ENCODE measurements at regions not wholly inside any gene's neighbourhood (a gene's known extent, or its start where the extent isn't known, plus 50 kb on each side); places are given as distances from the start of the nearest gene placed in this dataset.
"Not testable (repeated sequence)": the region's sequence is repeated elsewhere in the genome, so short reads cannot be mapped to it uniquely, and the experiment has no call there.

DNA sequence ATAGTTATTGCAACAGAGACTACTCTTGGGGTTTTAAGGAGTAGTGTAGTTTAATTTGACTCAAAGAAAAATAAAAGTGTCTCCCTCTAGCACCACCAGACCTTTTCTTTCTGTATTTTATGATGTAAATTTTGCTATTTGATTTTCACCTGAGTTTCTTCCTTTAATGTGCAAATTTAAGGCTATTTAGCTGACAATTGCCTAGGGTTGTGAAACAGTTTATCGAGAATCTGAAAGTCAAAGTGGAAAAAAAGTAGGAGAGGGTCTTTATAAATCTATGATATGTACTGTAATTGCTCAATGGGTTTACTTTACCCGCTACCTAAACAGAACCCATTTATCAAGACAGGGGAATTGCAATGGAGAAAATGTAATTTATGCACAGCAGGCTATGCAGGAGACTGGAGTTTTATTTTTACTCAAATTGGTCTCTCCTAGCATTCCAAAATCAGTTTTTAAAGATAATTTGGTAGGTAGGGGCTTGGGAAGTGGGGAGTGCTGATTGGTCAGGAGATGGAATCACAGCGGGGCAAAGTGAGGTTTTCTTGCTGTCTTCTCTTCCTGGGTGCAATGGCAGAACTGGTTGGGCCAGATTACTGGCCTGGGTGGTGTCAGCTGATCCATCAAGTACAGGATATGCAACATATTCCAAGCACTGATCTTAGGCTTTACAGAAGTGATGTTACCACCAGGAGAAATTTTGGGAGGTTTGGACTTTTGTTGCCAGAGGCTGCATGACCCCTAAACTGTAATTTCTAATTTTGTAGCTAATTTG is 228.6 kb upstream of the TACR3 start:
- H3K4me2 ChIP-seq = no peak overlapping the region
- no peak overlapping the region for H3K4me3 ChIP-seq
- no peaks in the 10 kb centered on the region for H3K4me1 ChIP-seq
- H3K27me3 ChIP-seq = no peaks in the 10 kb centered on the region
- H3K9me3 ChIP-seq = peaks cover 10% of the 10 kb centered on the region
- no peaks in the 10 kb centered on the region for H4K20me1 ChIP-seq
- TF ChIP-seq Cebpa-rat (IDR thresholded peaks at IDR 0.05) = no peak
- H3K9ac ChIP-seq = no peak overlapping the region
- H3K36me3 ChIP-seq = no peaks in the 10 kb centered on the region
- no peak overlapping the region for H3K27ac ChIP-seq

DNA sequence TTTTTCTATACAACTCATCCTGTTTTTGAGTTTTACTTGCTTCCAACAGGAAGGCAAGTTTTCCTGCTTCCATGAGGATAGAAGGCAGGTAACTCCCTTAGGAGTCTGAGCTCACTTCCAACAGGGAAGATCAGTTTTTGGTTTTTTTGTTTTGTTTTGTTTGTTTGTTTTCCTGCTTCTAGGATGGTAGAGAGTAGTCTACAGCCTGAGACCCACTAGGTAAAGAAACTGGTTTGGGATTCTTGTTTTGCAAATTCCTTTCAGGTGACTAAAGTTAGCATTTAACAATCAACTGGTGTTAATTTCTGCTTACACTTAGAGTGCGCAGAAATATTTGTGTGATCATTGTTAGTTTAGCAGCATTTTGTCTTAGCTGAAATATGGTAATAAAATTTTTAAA is 227.8 kb upstream of the TACR3 start:
- H3K27ac ChIP-seq = no peak overlapping the region
- no peaks in the 10 kb centered on the region for H3K4me1 ChIP-seq

DNA sequence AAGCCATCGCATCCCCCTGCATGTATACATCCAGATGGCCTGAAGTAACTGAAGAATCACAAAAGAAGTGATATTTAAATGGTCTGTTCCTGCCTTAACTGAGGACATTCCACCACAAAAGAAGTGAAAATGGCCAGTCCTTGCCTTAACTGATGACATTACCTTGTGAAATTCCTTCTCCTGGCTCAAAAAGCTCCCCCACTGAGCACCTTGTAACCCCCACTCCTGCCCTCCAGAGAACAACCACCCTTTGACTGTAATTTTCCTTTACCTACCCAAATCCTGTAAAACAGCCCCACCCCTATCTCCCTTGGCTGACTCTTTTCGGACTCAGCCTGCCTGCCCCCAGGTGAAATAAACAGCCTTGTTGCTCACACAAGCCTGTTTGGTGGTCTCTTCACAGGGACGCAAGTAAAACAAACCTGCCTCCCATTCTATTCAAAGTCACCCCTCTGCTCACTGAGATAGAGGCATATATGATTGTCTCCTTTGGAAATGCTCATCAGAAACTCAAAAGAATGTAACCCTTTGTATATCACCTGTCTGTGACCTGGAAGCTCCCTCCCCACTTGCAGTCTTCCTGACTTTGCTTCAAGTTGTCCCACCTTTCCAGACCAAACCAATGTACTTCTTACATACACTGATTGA is 227.0 kb upstream of the TACR3 start:
- not testable (repeated sequence) for H3K36me3 ChIP-seq, H3K9me3 ChIP-seq, H3K27ac ChIP-seq, H3K4me1 ChIP-seq, H3K4me2 ChIP-seq, H3K9ac ChIP-seq, H4K20me1 ChIP-seq, H3K27me3 ChIP-seq, H3K4me3 ChIP-seq

More for the DNA sequence above, 227.8 kb upstream of the TACR3 start:
- Histone ChIP-seq H3K4me3 (no peak overlapping the region), H4K20me1 (no peaks in the 10 kb centered on the region), H3K9me3 (peaks cover 10% of the 10 kb centered on the region), H3K9ac (no peak overlapping the region), H3K36me3 (no peaks in the 10 kb centered on the region), H3K4me2 (no peak overlapping the region), H3K27me3 (no peaks in the 10 kb centered on the region)
- no peak for TF ChIP-seq Cebpa-rat (IDR thresholded peaks at IDR 0.05)

DNA sequence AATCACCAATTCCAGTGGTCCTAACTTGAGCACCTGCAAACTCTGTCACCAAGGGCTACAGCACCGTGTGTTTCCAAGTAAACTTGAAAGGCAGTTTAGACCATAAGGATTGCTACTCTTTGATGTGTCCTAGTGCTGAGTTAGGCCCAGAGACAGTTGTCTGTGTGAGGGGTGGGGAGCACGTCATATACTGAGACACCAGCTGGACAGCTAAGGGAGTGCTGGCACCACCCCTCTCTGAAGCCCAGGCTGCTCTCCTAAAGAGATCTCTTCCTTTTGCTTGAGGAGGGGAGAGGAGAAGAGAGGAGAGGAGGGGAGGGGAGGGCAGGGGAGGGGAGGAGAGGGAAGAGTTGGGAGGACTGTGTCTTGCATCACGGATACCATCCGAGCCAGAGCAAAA is 218.7 kb upstream of the TACR3 start:
- no peak overlapping the region for H3K4me2 ChIP-seq
- TF ChIP-seq Cebpa-rat (IDR thresholded peaks at IDR 0.05) = no peak
- no peaks in the 10 kb centered on the region for H4K20me1 ChIP-seq
- H3K36me3 ChIP-seq = no peaks in the 10 kb centered on the region
- no peaks in the 10 kb centered on the region for H3K27me3 ChIP-seq
- H3K9ac ChIP-seq = no peak overlapping the region
- peaks cover 7% of the 10 kb centered on the region for H3K9me3 ChIP-seq
- H3K4me3 ChIP-seq = no peak overlapping the region
- no peak overlapping the region for H3K27ac ChIP-seq
- no peaks in the 10 kb centered on the region for H3K4me1 ChIP-seq

DNA sequence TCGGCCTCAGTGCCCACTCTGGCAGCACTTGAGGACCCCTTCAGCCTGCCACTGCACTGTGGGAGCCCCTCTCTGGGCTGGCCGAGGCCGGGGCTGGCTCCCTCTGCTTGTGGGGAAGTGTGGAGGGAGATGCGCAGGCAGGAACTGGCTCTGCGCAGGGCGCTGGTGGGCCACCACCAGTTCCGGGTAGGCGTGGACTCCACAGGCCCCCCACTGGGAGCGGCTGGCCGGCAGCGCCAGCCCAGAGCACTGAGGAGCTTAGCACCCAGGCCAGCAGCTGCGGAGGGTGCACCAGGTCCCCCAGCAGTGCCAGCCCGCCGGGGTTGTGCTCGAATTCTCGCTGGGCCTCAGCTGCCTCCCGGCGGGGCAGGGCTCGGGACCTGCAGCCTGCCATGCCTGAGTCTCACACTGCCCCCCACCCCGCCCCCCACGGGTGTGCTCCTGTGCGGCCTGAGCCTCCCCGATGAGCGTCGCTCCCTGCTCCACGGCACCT is 216.9 kb upstream of the TACR3 start:
- Histone ChIP-seq H3K9me3 (peaks cover 7% of the 10 kb centered on the region), H3K4me2 (no peak overlapping the region), H4K20me1 (no peaks in the 10 kb centered on the region), H3K36me3 (no peaks in the 10 kb centered on the region), H3K4me3 (no peak overlapping the region), H3K27ac (no peak overlapping the region), H3K27me3 (no peaks in the 10 kb centered on the region), H3K4me1 (no peaks in the 10 kb centered on the region), H3K9ac (no peak overlapping the region)
- TF ChIP-seq Cebpa-rat (IDR thresholded peaks at IDR 0.05) = no peak

DNA sequence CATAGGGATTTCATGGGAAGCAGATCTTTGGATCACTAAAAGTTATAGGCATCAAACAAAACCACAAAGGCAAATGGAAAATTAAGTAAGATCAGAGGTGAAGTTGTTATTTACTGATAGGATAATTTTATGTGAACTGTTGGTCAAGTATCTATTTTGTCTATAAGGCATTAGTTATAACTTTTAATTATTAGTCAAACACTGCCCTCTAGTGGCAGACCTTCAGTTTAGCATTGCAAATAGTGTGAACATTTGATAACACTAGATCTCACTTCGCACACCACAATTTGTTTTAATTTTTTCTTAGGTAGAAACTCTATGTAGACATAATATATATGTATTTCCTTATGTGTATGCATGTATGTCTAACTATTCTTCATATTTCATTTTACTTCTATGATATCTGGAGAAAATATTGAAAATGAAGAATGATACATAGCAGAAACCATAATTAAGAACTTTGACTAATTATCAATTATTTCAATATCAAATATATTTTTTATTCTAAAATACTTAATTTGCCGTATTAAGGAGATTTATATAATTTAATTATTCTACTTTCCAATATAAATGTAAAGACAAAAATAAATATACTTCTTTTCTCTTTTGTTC is 214.5 kb upstream of the TACR3 start:
- Histone ChIP-seq H3K27me3 (no peaks in the 10 kb centered on the region), H3K27ac (no peak overlapping the region), H3K4me3 (no peak overlapping the region)

DNA sequence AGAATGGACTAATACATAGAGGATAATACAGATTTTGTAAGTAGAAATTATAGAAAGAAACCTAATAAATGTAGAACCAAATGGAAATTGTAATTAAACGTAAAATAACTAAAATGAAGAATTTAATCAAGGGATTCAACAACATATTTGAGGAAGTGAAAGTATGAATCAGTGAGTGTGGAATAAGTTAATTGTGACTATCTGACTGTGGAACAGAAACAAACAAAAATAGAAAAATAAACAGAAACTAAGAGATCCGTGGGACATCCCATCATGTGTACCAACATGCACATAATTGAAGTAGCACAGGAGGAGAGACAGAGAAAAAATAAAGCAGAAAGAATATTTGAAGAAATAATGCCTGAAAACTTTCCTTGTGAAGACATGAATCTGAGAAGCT is 208.6 kb upstream of the TACR3 start:
- Histone ChIP-seq H3K4me1 (no peaks in the 10 kb centered on the region), H3K9ac (no peak overlapping the region), H3K36me3 (no peaks in the 10 kb centered on the region), H3K4me2 (no peak overlapping the region), H3K4me3 (no peak overlapping the region), H4K20me1 (no peaks in the 10 kb centered on the region), H3K9me3 (no peaks in the 10 kb centered on the region), H3K27me3 (no peaks in the 10 kb centered on the region), H3K27ac (no peak overlapping the region)
- no peak for TF ChIP-seq Cebpa-rat (IDR thresholded peaks at IDR 0.05)

More for the DNA sequence above, 214.5 kb upstream of the TACR3 start:
- TF ChIP-seq Cebpa-rat (IDR thresholded peaks at IDR 0.05) = no peak
- H3K36me3 ChIP-seq = no peaks in the 10 kb centered on the region
- no peaks in the 10 kb centered on the region for H4K20me1 ChIP-seq
- H3K4me1 ChIP-seq = no peaks in the 10 kb centered on the region
- H3K9me3 ChIP-seq = peaks cover 7% of the 10 kb centered on the region
- no peak overlapping the region for H3K4me2 ChIP-seq
- H3K9ac ChIP-seq = no peak overlapping the region

DNA sequence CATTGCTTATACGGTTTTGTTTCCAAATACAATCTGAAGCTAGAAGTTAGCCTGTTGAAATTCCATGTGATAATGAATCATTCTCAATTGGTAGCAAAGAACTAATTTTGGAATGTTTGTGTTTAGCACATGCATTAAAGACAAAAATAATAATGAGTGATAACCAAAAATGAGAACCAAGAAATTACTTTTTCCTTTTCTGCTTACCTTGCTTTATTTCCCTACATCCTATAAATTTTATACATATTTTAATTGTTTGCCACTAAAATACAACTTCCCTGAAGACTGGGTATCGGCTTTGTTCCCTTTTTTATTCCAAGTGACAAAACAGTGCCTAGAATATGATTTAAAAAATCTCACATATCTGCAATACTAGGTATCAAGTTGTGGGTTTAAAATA is 203.8 kb upstream of the TACR3 start:
- Histone ChIP-seq H3K4me1 (no peaks in the 10 kb centered on the region), H3K4me2 (no peak overlapping the region), H3K36me3 (no peaks in the 10 kb centered on the region), H4K20me1 (no peaks in the 10 kb centered on the region), H3K9ac (no peak overlapping the region), H3K27me3 (no peaks in the 10 kb centered on the region), H3K9me3 (no peaks in the 10 kb centered on the region), H3K27ac (no peak overlapping the region), H3K4me3 (no peak overlapping the region)
- no peak for TF ChIP-seq Cebpa-rat (IDR thresholded peaks at IDR 0.05)

DNA sequence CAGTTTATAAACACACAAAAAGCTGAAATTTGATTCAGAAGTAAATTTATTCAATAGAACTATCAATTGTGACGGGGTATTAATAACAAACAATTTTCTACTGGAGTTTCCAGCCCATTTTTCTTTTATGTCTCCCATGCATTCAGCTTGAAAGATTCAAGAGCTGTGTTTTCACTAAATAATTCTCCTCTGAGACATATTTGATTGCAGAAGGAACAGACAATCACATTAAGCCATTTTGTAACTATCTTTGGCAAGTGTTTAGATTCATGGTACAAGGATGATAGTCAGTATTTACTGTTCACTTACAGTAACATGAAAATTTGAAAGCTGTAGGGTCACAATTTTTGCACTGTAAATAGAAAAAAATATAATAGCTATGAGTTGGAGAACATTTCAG is 198.4 kb upstream of the TACR3 start:
- Histone ChIP-seq H3K9ac (no peak overlapping the region), H3K4me2 (no peak overlapping the region), H3K27me3 (no peaks in the 10 kb centered on the region), H3K4me1 (no peaks in the 10 kb centered on the region), H3K36me3 (no peaks in the 10 kb centered on the region), H3K9me3 (no peaks in the 10 kb centered on the region), H3K27ac (no peak overlapping the region), H3K4me3 (no peak overlapping the region), H4K20me1 (no peaks in the 10 kb centered on the region)
- no peak for TF ChIP-seq Cebpa-rat (IDR thresholded peaks at IDR 0.05)

DNA sequence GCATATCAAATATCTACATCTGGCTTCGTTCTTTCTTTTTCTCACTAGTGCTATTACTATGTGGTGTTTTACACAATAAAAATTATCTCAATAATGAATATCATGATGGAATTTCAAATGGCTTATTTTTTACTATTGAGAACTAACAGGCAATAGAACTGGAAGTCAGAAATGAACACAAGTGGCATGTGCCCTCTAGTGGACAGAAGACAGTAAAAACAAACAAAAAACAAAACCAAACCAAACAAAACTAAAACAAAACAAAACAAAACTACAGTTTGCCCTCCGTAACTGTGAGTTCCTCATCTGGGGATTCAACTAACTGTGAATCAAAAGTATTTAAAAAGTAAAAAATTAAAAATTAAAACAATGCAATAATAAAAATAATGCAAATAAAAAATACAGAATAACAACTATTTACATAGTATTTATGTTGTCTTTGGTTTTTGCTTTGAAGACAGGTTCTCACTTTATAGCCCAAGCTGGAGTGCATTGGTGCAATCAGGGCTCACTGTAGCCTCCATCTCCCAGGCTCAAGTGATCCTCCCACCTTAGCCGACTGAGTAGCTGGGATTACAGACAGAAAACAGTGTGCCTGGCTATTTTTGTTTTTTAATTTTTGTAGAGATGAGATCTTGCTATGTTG is 195.6 kb upstream of the TACR3 start:
- no peak overlapping the region for H3K9ac ChIP-seq
- H3K9me3 ChIP-seq = no peaks in the 10 kb centered on the region
- no peaks in the 10 kb centered on the region for H3K4me1 ChIP-seq
- no peak overlapping the region for H3K27ac ChIP-seq
- H3K27me3 ChIP-seq = no peaks in the 10 kb centered on the region
- H3K4me3 ChIP-seq = no peak overlapping the region
- H4K20me1 ChIP-seq = no peaks in the 10 kb centered on the region
- no peaks in the 10 kb centered on the region for H3K36me3 ChIP-seq
- H3K4me2 ChIP-seq = no peak overlapping the region
- TF ChIP-seq Cebpa-rat (IDR thresholded peaks at IDR 0.05) = no peak

Measured in BLaER1 (cell line).